HG03575 (cell line): ENCODE measurements at regions not wholly inside any gene's neighbourhood (a gene's known extent, or its start where the extent isn't known, plus 50 kb on each side); places are given as distances from the start of the nearest gene placed in this dataset.
"Not testable (repeated sequence)": the region's sequence is repeated elsewhere in the genome, so short reads cannot be mapped to it uniquely, and the experiment has no call there.

Experiments
- ATAC-seq: cut with Tn5 transposase; IDR thresholded peaks from one replicate; pipeline ENCODE4 v1.9.1; 2021; ENCODE audit not compliant: unreplicated experiment, insufficient number of reproducible peaks, low FRiP score; ENCODE audit errors: extremely low read depth

DNA sequence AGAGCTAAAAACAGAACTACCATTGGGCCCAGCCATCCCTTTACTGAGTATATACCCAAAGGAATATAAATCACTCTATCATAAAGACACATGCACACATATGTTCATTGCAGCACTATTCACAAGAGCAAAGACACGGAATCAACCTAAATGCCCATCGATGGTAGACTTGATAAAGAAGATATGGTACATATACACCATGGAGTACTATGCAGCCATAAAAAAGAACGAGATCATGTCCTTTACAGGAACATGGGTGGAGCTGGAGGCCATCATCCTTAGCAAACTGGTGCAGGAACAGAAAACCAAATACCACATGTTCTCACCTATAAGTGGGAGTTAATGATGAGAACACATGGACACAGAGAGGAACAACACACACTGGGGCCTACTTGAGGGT lies 227.1 kb upstream of the RBBP8 start:
- ATAC-seq, result not testable (repeated sequence)

DNA sequence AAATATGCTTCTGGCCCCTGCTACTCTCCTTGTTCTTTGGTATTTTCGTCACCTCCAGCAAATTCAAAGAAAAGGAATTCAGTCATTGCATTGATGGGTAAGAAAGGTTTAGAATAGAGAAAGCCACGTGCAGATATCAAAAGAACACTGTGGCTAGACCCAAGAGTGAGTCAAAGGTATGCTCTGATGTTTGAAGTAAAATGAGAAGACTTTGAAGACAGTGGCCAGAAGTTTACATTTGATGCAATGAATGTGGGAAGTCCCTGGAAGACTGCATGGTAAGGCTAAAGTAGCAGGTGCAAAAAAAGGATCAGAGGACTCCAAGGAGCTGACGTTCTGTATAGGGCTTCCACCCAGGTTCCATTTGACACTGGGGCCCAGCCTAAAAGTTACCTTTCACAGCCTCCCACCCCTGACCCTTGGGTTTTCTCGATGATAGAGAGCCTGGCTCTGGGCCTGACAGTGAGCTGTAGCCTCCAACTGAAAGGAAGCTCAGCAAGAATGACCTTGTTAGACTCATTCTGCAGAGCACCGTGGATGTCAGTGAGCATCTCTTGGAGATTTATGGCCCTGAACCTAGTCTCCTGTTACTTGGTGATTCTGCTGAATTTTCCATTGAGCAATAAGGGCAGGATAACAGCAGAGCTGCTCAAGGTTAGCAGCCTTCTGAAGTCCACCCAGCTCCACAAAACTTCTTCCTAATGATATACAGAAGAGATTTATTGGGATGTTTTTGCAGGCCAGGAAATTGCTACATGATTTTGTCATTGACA lies 223.7 kb upstream of the RBBP8 start:
- ATAC-seq, result no peak

GRCh38 chr18:22710673-22711191 lies 222.4 kb upstream of the RBBP8 start:
- ATAC-seq, result no peak

DNA sequence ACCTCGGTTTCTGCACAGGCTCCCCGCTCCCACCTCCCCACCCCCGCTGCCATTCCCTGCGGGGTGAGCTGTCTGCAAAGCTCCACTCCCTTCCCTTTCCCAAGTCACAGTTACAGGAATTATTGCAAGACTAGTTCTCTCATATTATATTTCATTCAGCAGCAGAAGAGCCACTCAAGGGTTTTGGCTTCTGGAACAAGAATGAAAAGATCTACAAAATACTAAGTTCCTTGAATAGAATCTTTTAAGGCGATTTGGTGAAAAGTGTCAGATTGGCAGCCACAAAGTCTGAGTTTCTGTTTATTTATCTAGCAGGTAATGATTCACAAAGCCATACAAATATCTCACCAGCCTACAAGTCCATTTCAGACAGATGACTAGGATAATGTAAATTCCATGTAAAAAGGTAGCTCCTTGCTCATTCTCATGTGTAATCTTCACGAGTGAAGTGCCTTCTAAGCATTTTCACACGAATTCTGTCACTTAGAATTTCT lies 221.9 kb upstream of the RBBP8 start:
- no peak for ATAC-seq

DNA sequence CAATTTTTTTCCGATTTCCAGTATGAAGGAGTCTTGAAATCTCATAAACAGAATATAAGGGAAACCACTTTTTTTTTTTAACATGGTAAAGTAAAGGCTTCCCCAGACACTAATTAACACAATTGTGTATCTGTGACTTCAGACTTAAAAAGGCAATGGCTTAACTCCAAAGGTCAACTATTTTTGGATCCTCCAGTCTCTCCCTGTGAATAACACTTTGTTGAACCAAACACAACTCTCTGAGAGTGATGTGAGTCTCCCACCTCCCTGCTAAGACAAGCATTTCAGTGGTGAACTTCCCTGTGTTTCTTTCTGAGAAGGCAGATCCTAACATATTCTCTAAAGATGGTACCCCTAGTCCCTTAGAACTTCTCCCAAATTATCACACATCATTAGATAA lies 219.6 kb upstream of the RBBP8 start:
- no peak for ATAC-seq

DNA sequence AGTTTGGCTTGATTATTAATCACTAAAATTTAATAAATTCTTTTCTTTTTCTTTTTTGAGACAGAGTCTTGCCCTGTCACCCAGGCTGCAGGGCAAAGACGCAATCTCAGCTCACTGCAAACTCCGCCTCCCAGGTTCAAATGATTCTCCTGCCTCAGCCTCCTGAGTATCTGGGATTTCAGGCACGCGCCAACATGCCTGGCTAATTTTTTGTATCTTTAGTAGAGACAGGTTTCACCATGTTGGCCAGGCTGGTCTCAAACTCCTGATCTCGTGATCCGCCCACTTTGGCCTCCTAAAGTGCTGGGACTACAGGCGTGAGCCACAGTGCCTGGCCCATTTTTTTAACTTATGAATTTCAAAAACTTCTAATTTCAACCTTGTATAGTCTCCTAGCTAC lies 215.6 kb upstream of the RBBP8 start:
- not testable (repeated sequence) for ATAC-seq

GRCh38 chr18:22723221-22723620 lies 209.9 kb upstream of the RBBP8 start:
- ATAC-seq, result no peak

DNA sequence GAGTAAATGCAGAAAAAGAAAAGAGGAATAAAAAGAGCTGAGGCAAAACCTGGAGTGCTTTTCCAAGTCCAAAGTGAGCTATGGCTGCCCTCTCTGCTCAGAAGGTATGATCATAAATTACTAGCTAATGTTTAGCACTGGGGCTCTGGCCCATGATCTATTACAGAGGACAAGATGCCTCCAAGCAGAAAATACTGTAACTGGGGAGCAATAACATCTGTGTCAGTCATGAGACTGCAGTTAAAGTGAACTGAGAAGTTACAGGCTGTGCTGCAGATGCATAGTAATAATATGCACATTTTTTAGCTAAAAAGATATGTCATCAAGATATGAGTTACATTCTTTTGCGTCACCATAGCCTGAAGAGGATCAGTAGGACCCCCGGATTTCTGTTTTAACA lies 209.4 kb upstream of the RBBP8 start:
- ATAC-seq, result no peak

- ATAC-seq, result no peak
These were observed 206.7 kb upstream of the RBBP8 start for GRCh38 chr18:22726469-22726868.

GRCh38 chr18:22728016-22728415 lies 205.1 kb upstream of the RBBP8 start:
- ATAC-seq, result no peak

GRCh38 chr18:22728481-22729105 lies 204.5 kb upstream of the RBBP8 start:
- no peak for ATAC-seq

GRCh38 chr18:22731398-22731797 lies 201.7 kb upstream of the RBBP8 start:
- no peak for ATAC-seq

- ATAC-seq, result no peak
These were observed 198.9 kb upstream of the RBBP8 start for GRCh38 chr18:22734105-22734661.

DNA sequence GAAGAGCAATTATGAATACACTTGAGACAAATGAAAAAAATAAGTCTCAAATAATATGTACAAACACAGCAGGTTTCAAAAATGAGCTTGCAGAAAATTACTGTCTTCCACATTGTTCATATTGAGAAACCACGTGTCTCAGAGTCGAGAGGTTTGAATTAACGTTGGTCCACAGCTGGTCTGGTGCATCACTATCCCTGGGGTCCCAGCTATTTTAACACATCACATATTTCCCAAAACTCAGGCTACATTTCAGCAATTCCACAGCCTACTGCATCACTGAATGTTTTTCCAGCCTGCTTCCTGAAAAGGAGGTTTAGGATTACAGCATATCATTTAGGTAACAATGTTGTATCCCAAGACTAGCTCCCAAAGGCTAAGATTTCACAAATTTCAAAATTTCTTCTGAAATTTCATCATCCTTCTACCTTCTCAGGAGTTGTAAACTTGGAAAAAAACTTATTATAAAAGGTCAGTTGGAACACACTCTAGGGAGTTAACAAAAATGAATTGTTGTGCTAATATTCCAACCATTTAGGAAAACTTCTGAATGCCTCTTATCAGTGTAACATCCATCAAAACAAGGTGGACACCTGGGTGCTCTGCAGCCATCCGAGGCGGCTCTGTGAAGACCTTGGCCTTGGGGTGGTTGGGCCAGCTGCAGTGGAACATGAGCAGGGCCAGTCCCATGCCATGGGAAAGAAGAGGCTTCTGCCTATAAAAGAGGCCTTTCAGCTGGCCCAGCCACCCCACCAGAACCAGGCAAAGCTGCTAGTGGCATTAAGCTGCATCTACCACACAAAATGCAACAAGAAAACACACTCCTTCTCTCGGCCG lies 198.1 kb upstream of the RBBP8 start:
- ATAC-seq, result no peak

GRCh38 chr18:22737054-22737453 lies 196.1 kb upstream of the RBBP8 start:
- ATAC-seq, result no peak

DNA sequence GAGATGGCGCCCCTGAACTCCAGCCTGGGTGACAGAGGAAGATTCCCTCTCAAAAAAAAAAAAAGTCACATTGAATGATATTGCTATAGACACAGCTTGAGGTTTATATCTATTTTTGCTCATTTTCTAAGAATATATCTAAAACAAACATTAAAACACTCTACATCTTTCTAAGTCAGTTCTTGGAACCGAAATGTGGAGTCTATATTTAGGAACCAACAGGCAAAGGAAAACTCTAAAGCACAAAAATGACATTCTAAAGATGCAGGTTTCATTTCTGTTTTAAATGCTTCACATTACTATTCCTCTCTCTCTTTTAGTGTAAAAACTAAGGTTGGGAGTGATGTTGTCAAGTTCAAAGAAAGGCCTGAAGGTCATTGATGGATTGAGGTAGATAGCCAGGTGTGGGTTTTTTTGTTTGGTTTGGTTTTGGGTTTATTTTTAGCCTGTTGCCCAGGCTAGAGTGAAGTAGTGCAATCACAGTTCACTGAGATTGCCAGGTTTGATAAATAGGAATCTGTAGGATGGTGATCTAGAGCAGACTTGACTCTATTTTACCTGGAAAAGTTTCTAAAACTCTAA lies 194.0 kb upstream of the RBBP8 start:
- no peak for ATAC-seq

- ATAC-seq, result no peak
These were observed 193.3 kb upstream of the RBBP8 start for GRCh38 chr18:22739789-22740188.

DNA sequence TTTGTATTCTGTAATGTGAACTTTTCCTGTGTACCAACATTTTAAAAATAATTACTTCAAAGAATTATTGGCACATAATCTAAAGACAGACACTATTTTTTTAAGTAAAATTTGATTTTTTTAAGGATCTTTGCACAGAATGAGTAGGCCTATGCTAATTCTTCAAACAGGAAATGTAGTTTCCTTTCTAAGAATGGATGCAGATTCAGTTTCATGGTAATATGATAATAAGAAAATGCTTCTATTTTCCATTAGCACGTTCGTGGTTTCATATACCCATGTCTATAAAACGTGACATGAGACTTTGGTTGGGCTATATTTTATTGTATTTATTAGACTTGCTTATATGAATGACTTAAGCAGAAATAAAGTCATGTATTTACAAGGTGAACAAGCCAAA lies 191.8 kb upstream of the RBBP8 start:
- no peak for ATAC-seq

DNA sequence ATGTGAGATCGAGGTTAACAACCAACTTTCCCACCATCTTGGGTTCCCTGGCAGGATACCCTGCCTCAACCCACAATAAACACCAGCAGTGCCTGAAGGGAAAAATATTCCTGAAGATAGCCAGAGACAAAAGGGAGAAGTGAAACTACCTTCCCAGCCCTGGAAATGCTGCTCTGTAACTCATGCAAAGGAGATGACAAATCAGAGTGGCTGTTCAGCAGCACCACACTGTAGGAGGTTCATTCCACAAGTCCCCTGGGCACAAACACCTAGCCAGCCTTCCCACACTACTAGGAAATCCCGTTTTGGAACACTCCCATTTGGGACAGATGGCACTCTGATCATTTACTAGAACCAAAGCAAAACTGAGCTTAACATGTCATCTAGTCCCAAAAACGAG lies 190.7 kb upstream of the RBBP8 start:
- no peak for ATAC-seq
